ENCODE measurements at regions not wholly inside any gene's neighbourhood (a gene's known extent, or its start where the extent isn't known, plus 50 kb on each side); places are given as distances from the start of the nearest gene placed in this dataset.

DNA sequence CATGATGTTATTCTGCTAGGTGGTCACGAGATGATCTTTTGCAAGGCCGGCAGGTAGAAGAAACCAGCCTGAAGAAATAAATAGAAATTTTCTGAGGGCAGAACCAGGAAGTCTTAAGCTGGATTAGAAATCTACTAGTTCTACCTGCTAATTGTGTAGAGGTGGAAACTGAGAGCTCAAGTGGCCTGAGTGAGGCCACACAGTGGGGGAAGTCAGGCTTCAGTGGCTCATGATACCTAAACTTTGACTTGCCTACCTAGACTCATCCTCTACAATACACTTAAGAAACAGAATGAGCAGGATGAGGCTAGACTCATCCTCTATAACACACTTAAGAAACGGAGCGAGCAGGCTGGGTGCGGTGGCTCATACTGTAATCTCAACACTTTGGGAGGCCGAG lies 134.9 kb upstream of the NDUFV2 start:
- TF ChIP-seq, protein P1, sequence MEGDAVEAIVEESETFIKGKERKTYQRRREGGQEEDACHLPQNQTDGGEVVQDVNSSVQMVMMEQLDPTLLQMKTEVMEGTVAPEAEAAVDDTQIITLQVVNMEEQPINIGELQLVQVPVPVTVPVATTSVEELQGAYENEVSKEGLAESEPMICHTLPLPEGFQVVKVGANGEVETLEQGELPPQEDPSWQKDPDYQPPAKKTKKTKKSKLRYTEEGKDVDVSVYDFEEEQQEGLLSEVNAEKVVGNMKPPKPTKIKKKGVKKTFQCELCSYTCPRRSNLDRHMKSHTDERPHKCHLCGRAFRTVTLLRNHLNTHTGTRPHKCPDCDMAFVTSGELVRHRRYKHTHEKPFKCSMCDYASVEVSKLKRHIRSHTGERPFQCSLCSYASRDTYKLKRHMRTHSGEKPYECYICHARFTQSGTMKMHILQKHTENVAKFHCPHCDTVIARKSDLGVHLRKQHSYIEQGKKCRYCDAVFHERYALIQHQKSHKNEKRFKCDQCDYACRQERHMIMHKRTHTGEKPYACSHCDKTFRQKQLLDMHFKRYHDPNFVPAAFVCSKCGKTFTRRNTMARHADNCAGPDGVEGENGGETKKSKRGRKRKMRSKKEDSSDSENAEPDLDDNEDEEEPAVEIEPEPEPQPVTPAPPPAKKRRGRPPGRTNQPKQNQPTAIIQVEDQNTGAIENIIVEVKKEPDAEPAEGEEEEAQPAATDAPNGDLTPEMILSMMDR (IDR thresholded peaks at IDR 0.05; ENCODE audit: low read depth, low read length, missing input control) = no peak
- TF ChIP-seq, protein P2, sequence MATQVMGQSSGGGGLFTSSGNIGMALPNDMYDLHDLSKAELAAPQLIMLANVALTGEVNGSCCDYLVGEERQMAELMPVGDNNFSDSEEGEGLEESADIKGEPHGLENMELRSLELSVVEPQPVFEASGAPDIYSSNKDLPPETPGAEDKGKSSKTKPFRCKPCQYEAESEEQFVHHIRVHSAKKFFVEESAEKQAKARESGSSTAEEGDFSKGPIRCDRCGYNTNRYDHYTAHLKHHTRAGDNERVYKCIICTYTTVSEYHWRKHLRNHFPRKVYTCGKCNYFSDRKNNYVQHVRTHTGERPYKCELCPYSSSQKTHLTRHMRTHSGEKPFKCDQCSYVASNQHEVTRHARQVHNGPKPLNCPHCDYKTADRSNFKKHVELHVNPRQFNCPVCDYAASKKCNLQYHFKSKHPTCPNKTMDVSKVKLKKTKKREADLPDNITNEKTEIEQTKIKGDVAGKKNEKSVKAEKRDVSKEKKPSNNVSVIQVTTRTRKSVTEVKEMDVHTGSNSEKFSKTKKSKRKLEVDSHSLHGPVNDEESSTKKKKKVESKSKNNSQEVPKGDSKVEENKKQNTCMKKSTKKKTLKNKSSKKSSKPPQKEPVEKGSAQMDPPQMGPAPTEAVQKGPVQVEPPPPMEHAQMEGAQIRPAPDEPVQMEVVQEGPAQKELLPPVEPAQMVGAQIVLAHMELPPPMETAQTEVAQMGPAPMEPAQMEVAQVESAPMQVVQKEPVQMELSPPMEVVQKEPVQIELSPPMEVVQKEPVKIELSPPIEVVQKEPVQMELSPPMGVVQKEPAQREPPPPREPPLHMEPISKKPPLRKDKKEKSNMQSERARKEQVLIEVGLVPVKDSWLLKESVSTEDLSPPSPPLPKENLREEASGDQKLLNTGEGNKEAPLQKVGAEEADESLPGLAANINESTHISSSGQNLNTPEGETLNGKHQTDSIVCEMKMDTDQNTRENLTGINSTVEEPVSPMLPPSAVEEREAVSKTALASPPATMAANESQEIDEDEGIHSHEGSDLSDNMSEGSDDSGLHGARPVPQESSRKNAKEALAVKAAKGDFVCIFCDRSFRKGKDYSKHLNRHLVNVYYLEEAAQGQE (IDR thresholded peaks at IDR 0.05) = no peak
- no peak for TF ChIP-seq EGR1 (IDR thresholded peaks at IDR 0.05; ENCODE audit: low read depth in 2 of 2)
- no peak for TF ChIP-seq RAD21 (IDR thresholded peaks at IDR 0.05)
- no peak for TF ChIP-seq JUND (IDR thresholded peaks at IDR 0.05)
- no peak for TF ChIP-seq GABPA (IDR thresholded peaks at IDR 0.05 in 1 of 2, conservative IDR thresholded peaks at IDR 0.05 in 1 of 2)
- TF ChIP-seq YY1 (IDR thresholded peaks at IDR 0.05) = no peak
- TF ChIP-seq MAX (IDR thresholded peaks at IDR 0.05) = no peak
- TF ChIP-seq TAF1 (conservative IDR thresholded peaks at IDR 0.05) = no peak
- TF ChIP-seq HNF4A (conservative IDR thresholded peaks at IDR 0.05) = no peak
- TF ChIP-seq RXRA (IDR thresholded peaks at IDR 0.05) = no peak
